HG03060 (cell line): ENCODE measurements at regions not wholly inside any gene's neighbourhood (a gene's known extent, or its start where the extent isn't known, plus 50 kb on each side); places are given as distances from the start of the nearest gene placed in this dataset.

ENCODE experiments used
- ATAC-seq: cut with Tn5 transposase; IDR thresholded peaks from one replicate; pipeline ENCODE4 v1.9.1; 2021; ENCODE audit warnings: low read depth, moderate number of reproducible peaks; ENCODE audit not compliant: unreplicated experiment

- ATAC-seq, result no peak
Observed at GRCh38 chr9:20065046-20065445, 276.2 kb upstream of the SLC24A2 start.

GRCh38 chr9:20054734-20055133 is 265.9 kb upstream of the SLC24A2 start:
- ATAC-seq, result no peak

GRCh38 chr9:20048985-20049384 is 260.1 kb upstream of the SLC24A2 start:
- no peak for ATAC-seq

GRCh38 chr9:20048437-20048836 is 259.6 kb upstream of the SLC24A2 start:
- ATAC-seq, result no peak

GRCh38 chr9:20044686-20045085 is 255.8 kb upstream of the SLC24A2 start:
- no peak for ATAC-seq

GRCh38 chr9:20043461-20043860 is 254.6 kb upstream of the SLC24A2 start:
- ATAC-seq, result no peak

GRCh38 chr9:20043035-20043434 is 254.2 kb upstream of the SLC24A2 start:
- ATAC-seq, result no peak

GRCh38 chr9:20042128-20042711 is 253.4 kb upstream of the SLC24A2 start:
- ATAC-seq, result no peak

- no peak for ATAC-seq
Observed at GRCh38 chr9:20041697-20042081, 252.9 kb upstream of the SLC24A2 start.

- ATAC-seq, result no peak
Observed at GRCh38 chr9:20040991-20041696, 252.3 kb upstream of the SLC24A2 start.

GRCh38 chr9:20037699-20038098 is 248.9 kb upstream of the SLC24A2 start:
- ATAC-seq, result no peak

GRCh38 chr9:20033511-20033910 is 244.7 kb upstream of the SLC24A2 start:
- ATAC-seq, result no peak

GRCh38 chr9:20032413-20033006 is 243.7 kb upstream of the SLC24A2 start:
- ATAC-seq, result no peak

- ATAC-seq, result no peak
Observed at GRCh38 chr9:20031836-20032235, 243.0 kb upstream of the SLC24A2 start.

GRCh38 chr9:20030671-20031070 is 241.8 kb upstream of the SLC24A2 start:
- no peak for ATAC-seq

GRCh38 chr9:20030221-20030620 is 241.4 kb upstream of the SLC24A2 start:
- ATAC-seq, result no peak

- no peak for ATAC-seq
Observed at GRCh38 chr9:20028849-20029231, 240.0 kb upstream of the SLC24A2 start.

GRCh38 chr9:20028192-20028848 is 239.5 kb upstream of the SLC24A2 start:
- ATAC-seq, result no peak

- ATAC-seq, result no peak
Observed at GRCh38 chr9:20023961-20024571, 235.2 kb upstream of the SLC24A2 start.

- ATAC-seq, result no peak
Observed at GRCh38 chr9:20023210-20023905, 234.5 kb upstream of the SLC24A2 start.

- ATAC-seq, result no peak
Observed at GRCh38 chr9:20022410-20022809, 233.6 kb upstream of the SLC24A2 start.
